ENCODE measurements at regions not wholly inside any gene's neighbourhood (a gene's known extent, or its start where the extent isn't known, plus 50 kb on each side); places are given as distances from the start of the nearest gene placed in this dataset.

- TF ChIP-seq POLR2A (IDR thresholded peaks at IDR 0.05) = no peak
- no peak for TF ChIP-seq CTCF (IDR thresholded peaks at IDR 0.05)
- WGBS, 4 donors = 57 to 70% (median 65%) methylated on average over 3 of the region's 3 CpGs
- Histone ChIP-seq H3K9me3 (replicated peaks in 1 of 3) (no peaks in the 10 kb centered on the region), H3K27me3 (no peaks in the 10 kb centered on the region), H3K4me1 (replicated peaks in 1 of 2) (no peaks in the 10 kb centered on the region), H3K4me3 (no peak overlapping the region), H3K36me3 (replicated peaks in 1 of 2) (no peaks in the 10 kb centered on the region), H3K27ac (no peak overlapping the region)
- intact Hi-C loops (cut with DNase I) = no loop called here
- DNase-seq = no peak
These were observed 1215.4 kb upstream of the USP15 start for GRCh38 chr12:61044766-61045165.

- Histone ChIP-seq H3K9me3 (replicated peaks in 1 of 3) (no peaks in the 10 kb centered on the region), H3K27me3 (no peaks in the 10 kb centered on the region), H3K36me3 (replicated peaks in 1 of 2) (no peaks in the 10 kb centered on the region), H3K4me3 (no peak overlapping the region), H3K4me1 (replicated peaks in 1 of 2) (no peaks in the 10 kb centered on the region), H3K27ac (no peak overlapping the region)
- TF ChIP-seq POLR2A (IDR thresholded peaks at IDR 0.05) (no peak), CTCF (IDR thresholded peaks at IDR 0.05) (no peak)
- no peak for DNase-seq
- WGBS, 4 donors = 65 to 72% (median 66%) methylated on average over 3 of the region's 3 CpGs
- intact Hi-C loops (cut with DNase I) = no loop called here
These were observed 1189.4 kb upstream of the USP15 start for GRCh38 chr12:61070640-61071414.

GRCh38 chr12:61072717-61073116, 1187.5 kb upstream of the USP15 start:
- TF ChIP-seq CTCF (IDR thresholded peaks at IDR 0.05) (no peak), POLR2A (IDR thresholded peaks at IDR 0.05) (no peak)
- intact Hi-C loops (cut with DNase I) = no loop called here
- Histone ChIP-seq H3K27ac (no peak overlapping the region), H3K36me3 (replicated peaks in 1 of 2) (no peaks in the 10 kb centered on the region), H3K9me3 (replicated peaks in 1 of 3) (no peaks in the 10 kb centered on the region), H3K27me3 (no peaks in the 10 kb centered on the region), H3K4me3 (no peak overlapping the region), H3K4me1 (replicated peaks in 1 of 2) (no peaks in the 10 kb centered on the region)
- DNase-seq = no peak

- no peak overlapping the region for H3K4me3 ChIP-seq
- DNase-seq = no peak
- no peaks in the 10 kb centered on the region for H3K27me3 ChIP-seq
- no peaks in the 10 kb centered on the region for H3K4me1 ChIP-seq (replicated peaks in 1 of 2)
- intact Hi-C loops (cut with DNase I) = no loop called here
- H3K9me3 ChIP-seq (replicated peaks in 1 of 3) = no peaks in the 10 kb centered on the region
- no peak overlapping the region for H3K27ac ChIP-seq
- H3K36me3 ChIP-seq (replicated peaks in 1 of 2) = no peaks in the 10 kb centered on the region
- TF ChIP-seq CTCF (IDR thresholded peaks at IDR 0.05) (no peak), POLR2A (IDR thresholded peaks at IDR 0.05) (no peak)
- WGBS, 4 donors = 42 to 55% (median 53%) methylated on average over 2 of the region's 2 CpGs
These were observed 1165.1 kb upstream of the USP15 start for GRCh38 chr12:61095111-61095510.

All from adrenal gland (tissue), 9 donors.